Midbrain (tissue), 1 donor: ENCODE measurements at regions not wholly inside any gene's neighbourhood (a gene's known extent, or its start where the extent isn't known, plus 50 kb on each side); places are given as distances from the start of the nearest gene placed in this dataset.

Source experiments
- DNase-seq: peaks from one replicate; lab custom pipeline; 2025; lab: John Stamatoyannopoulos, UW

DNA sequence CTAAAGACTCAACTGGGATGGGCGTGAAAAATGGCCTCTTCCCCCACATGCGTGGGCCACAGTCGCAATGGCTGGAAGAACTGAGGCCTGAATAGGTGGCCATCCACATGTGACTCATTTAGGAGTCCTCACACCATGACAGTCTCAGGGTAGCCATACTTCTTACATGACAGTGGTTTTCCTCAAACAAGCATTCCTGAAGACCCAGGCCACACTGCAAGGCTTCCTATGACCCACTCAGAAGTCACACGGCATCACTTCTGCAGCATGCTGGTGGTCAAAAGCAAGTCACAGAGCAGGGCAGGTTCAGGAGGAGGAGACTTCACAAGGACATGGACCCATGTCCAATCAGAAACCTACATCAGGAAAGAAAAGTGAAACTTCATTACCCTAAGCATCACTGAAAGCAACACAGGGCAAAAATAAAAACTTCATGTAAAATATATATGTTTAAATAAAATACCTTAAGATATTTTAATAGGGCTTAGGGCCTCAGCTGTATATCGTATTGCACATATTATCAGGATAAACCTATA is 257.1 kb downstream of the OPA1 start:
- no peak for DNase-seq

DNA sequence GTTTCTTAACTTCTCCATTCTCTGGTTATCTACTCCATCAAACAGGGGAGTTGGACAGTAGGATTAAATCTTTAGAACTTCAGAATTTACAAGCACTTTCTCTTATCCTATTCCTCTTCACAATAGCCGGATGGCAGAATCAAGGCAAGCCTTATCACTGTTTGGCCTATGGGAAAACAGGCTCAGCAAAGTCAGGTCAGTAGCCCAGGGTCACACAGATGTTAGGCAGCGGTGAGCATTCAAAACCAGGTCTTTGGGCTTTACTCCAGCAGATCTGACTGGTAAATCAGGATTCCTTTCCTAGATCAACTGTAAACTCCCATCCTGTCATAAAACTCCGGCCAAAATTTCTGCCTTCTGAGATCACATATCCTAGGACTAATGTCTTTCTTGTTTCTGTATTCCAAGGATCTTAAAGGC is 258.4 kb downstream of the OPA1 start:
- DNase-seq, result no peak

DNA sequence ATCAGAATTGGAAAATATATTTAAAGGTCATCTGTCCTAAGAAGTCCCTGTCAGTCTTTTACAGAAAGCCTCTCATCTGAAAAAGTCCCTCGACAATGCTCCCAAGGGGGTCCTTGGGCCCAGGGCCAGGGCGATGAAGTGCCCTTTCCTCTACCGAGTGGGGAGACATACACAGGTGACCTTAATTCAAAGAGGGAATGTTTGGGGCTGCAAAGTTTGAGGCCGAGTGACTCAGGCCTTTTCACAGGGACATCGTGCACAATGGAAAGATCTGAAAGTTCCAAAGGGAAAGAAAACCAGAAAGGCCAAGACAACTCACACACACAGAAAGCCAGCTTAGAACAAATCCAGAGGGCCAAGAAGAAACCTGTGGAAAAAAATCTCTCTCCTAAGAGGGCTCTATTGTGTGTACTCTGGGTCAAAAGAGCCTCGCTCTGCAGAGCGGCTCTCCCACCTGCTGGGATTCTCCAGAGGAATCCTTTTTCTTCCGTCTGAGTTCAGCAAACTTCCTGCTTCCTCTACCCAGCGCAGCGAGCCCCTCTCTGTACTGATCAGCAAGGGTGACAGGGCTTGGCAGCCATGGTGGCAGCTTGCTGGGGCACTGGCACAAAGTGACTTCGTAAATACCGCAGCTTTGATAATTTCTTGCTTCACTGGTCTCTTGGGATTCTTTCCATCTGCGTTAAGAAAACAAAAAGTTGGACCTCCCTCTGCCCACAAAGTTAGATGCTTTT is 259.1 kb downstream of the OPA1 start:
- no peak for DNase-seq

DNA sequence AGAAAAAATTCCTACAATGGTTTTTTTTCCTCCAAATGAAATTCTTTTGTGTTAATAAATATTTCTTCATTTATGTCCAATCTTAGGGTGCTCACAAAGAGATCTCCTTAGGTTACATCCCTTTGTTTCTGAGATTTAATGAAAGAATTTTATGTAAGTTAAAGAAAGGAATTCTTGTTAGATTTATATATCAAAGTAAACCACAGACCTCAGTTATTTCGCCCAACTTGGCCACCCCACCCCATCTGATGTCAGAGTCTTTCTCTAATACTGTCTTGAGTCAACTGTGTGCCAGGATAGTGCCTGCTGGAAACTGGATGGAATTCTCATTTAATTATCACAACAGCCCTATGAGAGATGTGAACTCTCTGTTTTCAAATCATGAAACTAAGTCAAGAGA is 259.9 kb downstream of the OPA1 start:
- DNase-seq, result no peak

DNA sequence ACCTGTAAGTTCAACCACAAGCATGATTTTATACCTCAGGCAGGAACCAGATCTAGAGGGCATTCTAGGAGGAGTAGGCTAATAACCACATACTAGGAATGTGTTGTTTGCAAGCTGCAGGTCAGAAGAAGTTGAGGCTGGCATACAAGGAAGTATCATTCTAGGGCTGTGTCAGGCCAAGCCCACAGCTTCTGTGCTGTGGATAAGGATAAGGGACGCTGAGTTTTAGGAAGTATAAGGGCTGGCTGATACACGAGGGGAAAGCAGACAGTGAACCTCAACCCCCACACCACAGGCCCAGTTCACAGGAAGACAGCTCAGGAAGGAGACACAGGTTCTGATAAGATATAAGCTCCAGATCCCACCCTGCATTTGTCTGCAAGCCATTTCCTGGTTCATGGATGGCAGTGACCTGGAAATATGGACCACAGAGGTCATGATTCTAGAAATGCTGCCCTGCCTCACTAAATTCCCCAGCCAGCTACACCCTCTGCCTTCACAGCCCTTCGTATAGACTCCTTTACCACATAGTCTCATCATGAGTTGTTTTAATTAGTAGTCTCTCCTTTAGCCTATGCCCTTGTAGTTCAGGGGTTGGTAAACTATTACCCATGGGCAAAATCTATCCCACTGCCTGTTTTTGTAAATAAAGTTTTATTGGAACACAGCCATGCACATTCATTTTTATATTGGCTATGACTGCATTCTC is 260.7 kb downstream of the OPA1 start:
- no peak for DNase-seq

GRCh38 chr3:193857996-193858395 is 265.0 kb downstream of the OPA1 start:
- DNase-seq, result no peak

- DNase-seq, result no peak
These were observed 266.2 kb downstream of the OPA1 start for GRCh38 chr3:193859195-193859594.

DNA sequence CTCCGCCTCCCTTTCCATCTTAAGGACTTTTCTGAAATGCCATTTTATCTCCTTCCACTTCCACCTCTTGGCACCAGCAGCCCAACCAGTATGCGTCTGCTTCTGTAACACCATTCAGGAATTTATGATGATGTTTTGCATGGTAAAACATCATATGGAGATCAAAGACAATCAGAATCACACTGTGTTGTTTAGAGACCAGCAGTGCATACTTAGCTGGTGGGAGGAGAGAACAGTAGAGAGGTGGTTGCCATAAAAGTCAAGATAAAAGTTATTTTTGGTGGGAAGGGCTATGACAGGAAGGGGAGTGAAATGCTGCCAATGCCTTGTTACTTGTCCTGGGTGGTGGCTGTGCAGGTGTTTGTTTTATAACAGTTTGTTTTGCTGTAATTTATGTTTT is 268.0 kb downstream of the OPA1 start:
- no peak for DNase-seq

- no peak for DNase-seq
These were observed 269.8 kb downstream of the OPA1 start for GRCh38 chr3:193862843-193863242.

DNA sequence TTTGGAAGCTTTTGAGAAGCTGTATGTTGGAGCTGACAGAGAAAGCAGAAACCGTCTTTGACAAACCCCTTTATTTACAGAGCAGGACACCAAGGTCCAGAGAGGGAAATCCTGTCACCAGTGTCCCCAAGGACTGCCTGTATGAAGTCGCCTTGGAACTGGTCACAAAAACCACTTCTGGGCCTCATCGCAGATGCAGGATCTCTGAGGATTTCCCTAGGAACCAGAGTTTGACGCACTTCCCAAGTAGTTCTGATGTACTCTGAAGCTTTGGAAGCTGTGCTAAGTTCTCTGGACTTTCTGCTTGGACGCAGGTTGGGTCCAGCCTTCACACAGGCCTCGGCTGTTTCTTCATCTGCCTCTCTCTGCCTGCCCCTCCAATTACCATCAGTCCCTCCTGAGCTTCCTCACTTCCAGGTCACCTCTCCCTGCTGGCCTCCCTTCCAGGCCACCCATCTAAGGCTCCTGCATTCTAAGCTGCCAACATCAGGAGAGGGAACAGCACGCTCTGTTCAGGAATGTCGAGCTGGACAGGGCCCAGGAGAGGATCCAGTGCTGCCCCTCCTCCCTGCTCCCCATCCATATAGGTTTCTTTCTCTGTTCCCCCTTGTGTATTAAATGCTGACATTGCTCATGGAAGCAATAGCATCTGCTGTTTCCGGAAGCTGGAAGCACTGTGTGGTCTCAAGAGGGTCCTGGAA is 270.8 kb downstream of the OPA1 start:
- no peak for DNase-seq

DNA sequence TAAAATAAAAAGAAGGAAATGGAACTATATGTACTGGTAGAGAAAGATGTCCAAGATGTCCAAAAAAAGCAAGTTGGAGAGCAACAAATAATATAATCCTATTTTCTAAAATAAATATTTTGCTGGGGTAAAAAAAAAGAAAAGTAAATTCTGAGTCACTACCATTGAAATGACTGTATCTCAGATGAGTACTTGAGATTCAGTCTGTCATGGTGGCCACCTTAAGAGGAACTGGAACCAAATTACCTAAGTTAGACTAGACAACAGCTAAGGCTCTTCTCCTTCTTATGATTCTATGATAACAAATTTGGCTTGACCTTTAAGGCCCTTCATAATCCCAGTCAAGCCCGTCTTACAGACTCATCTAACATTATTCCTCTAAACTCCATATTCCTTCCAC is 270.6 kb upstream of the HES1 start:
- no peak for DNase-seq

- DNase-seq, result no peak
These were observed 270.0 kb upstream of the HES1 start for GRCh38 chr3:193865896-193866480.

DNA sequence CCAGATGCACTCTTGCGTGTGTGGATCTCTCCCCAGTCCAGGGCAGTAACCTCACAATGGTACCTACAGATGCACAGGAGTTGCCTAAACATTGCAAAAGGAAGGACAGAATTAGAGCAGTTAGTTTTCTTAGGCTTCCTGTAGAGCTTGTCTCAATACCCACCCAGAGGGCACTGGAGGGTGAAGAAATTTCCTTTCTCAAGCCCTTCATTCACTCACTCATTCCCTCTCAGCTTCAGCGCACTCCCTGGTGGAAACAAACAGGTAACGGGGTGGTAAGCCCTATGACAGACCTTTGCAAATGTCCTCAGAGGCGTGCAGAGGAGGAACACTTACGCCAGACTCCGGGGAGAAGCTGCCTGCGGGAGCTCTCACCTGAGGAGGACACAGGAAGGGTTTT is 267.4 kb upstream of the HES1 start:
- DNase-seq, result no peak

DNA sequence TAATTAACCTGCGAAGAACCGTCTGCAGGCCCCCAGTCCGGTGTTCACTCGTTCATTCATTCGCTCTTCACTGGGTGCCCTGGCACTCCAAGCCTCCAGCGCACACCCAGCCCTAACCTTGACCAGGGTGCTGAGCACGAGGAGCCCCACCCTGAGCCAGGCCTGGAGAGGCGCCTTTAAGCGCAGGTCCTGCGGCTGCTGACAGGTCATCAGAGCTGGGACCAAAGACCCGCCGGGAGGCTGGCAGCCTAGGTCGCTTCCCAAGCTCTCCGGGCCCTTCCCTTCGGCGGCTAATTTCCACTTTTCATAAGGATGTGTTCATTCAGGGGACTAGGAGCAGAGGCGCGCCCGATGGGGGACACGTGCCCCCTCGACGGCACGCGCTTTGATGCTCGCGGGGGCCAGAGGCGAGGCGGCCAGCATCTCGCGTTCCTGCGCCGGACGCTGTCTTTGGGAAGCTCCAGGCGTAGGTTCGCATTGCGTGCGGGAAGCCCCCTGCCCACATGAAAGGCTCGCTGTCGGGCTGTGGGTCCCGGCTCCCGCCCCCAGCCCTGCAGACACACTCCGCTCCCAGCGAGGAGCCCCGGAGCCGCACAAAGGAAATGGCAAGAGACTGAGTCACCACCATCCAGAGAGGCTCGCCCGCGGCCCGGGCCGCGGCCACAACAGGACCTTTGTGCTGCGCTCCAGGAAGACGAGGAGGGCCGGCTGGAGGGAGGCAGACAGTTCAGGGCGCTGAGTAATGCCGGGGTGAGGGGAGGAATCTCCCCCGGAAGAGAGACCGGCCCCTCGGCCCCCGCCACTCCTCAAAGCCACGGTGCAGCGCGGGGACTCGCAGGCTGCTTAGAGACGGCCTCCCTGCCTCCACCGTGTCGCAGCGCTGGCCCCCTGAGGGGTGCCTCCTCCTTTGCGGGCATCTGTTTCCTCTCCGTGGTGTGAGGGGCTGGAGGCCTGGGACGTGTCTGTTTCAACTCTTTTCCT is 266.4 kb upstream of the HES1 start:
- DNase-seq, result peak; percentile 15

GRCh38 chr3:193870376-193871219 is 265.4 kb upstream of the HES1 start:
- no peak for DNase-seq

- DNase-seq, result no peak
These were observed 264.8 kb upstream of the HES1 start for GRCh38 chr3:193871220-193871485.

DNA sequence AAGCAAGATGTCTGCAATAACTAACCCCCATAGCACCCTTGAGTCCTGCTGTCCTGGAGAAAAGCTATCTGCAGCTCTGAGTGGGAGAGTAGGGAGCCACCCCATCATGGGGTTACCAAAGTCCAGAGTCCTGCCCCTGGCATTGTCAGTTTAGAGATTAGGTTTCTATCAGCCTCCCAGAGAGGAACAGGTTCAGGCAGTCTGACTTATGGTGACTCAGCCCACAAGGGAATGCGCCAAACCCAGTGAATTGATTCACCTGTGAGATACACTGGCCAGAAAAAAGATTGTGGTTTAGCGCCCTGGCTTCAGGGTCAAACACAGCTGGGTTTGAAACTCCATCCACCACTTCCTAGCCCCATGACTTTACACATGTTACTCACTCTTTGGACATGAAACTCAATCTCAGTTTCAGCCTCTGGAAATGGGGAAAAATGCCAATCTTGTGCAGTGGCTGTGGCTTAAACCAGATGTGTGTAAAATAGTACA is 263.6 kb upstream of the HES1 start:
- no peak for DNase-seq

DNA sequence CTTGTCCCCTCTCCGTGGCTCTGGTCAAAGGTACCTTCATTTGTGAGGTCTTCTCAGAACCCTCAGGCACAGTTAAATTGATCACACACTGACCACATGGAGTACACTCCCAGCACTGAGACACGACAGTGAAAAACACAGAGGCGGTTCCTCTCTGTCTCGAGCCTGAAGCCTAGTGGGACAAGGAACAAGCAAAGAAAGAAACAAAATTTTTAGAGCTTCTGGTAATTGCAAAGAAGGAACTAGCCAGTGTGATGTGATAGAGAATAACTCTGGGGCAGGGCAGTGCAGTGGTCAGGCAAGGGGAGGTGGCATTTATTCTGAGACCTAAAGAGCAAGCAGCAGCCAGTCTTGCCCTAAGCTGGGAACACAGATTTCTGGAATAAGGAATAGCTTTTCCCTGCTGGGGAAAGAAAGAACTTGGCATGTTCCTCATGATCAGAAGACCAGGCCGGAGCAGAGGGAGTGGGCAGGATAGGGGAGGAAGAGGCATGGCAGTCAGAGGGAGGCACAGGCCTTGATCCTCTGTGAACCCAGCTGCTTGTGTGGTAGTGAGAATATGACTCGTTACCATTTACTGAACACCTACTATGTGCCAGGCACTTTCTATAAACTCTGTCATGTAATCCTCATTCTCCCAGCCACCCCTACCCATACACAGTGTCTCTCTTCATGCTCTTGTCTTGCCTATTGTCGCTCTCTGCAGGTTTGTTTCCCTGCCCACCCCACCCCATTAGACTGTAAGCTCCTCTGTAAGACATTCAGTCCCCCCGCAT is 262.3 kb upstream of the HES1 start:
- no peak for DNase-seq

- DNase-seq, result no peak
These were observed 261.4 kb upstream of the HES1 start for GRCh38 chr3:193874512-193874911.
